ENCODE measurements at regions not wholly inside any gene's neighbourhood (a gene's known extent, or its start where the extent isn't known, plus 50 kb on each side); places are given as distances from the start of the nearest gene placed in this dataset.

- TF ChIP-seq CTCF (conservative IDR thresholded peaks at IDR 0.05 in 1 of 2, IDR thresholded peaks at IDR 0.05 in 1 of 2; ENCODE audit: extremely low read depth in 1 of 2, insufficient read depth in 1 of 2, low read depth in 1 of 2, low read length in 2 of 2) = no peak
- TF ChIP-seq EZH2 (IDR thresholded peaks at IDR 0.05; ENCODE audit: borderline replicate concordance, low read length) = no peak
These were observed 240.2 kb downstream of the ANAPC1 start for GRCh38 chr2:111643759-111644158.

All from mammary epithelial cell (primary cell).